HPDE6-E6E7 (cell line): ENCODE measurements at regions not wholly inside any gene's neighbourhood (a gene's known extent, or its start where the extent isn't known, plus 50 kb on each side); places are given as distances from the start of the nearest gene placed in this dataset.
"Not testable (repeated sequence)": the region's sequence is repeated elsewhere in the genome, so short reads cannot be mapped to it uniquely, and the experiment has no call there.

Source experiments
- DNase-seq: peaks from one replicate; pipeline ENCODE4 v3.0.0; 2011; ENCODE audit warnings: missing footprints; ENCODE audit errors: extremely low spot score

DNA sequence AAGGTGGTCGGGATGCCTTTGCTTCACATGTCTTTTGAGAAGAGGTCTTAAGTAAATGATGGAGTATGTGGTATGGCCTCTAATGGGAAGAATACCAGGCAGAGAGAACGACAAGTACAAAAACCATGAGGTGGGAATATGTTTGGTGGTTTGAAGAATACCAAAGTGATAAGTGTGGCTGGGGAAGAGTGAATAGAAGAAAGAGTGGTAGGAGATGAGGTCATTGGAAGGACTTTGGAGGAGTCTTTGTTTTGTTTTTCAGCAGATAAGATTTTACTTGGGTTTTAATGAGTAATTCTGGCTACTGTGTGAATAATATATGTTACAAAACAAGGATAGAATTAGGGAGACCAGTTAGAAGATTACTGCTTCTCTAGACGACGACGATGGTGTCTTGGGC is 515.4 kb downstream of the RAB38 start:
- no peak for DNase-seq

DNA sequence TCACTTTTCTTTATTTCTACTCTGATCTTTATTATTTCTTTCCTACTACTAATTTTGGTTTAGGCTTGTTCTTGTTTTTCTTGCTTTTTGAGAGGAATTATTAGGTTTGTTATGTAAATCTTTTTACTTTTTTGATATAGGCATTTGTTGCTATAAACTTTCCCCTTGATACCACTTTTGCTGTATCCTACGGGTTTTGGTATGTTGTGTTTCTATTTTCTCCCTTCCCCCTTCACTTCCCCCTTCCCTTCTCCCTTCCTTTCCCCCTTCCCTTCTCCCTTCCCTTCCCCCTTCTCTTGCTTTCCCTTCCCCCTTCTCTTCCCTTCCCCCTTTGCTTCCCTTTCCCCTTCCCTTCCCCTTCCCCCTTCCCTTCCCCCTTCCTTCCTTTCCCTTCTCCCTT is 529.6 kb downstream of the RAB38 start:
- DNase-seq: no peak

DNA sequence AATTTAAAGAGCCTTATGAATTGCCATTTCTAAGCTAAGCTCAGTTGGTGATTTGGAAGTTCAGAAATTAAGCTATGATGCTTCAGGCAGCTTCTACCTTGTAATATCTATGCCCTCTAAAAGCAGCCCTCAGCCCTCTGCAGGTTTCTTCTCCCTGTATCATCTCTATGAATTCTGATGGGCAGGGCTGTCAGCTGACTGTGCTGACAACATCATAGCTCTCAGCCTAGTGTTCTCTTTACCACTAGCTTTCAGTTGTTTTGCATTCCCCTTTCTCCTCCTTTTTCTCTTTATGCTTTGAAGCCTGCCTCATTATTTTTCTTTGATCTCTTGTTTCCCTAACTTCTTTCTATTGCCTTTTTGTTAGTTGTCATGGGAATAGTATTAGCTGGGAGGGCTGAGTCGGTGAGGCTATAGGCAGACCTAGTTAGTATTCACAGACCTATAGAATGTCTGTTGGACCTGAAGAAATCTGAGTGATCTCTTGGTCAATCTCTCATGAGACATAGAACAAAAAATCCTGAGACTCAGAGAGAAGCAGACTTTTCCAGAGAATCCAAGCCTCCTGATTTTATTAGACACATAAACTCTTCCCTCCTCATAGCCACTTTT is 535.4 kb downstream of the RAB38 start:
- no peak for DNase-seq

DNA sequence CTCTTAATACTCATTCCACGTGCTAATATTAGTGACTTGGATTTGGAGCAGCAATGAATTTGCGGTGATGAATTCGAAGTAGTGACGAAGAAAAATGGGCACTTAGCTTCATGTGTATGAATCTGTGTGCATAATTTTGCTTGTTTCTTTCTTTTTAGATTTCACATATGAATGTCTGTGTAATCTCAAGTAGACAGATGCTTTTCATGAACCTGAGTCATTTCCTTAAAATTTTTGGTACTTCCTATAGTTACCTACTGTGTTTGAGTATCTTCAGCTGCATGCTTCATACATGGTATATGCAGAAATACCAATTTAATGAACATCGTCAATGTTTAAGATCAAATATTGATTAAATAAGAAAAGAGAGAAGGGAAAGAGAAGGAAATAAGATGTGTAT is 540.2 kb downstream of the RAB38 start:
- no peak for DNase-seq

GRCh38 chr11:87634331-87634730 is 540.9 kb downstream of the RAB38 start:
- no peak for DNase-seq

DNA sequence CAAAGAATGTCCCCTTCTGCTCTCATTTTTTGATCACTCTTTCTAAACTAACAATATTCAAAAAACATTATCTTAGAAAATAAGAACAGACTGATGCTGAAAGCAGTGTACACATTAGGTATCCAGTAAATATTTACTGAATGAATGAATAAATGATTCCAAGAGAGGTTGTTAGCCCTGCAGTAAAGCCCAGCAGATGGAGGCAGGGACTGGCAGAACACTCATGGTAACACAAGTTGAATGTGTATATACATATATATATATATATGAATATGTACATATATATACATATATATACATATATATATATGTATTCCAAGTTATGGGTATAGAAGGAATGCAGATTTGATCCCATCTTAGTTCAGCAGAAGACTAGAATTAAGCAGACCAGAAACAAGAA is 546.3 kb downstream of the RAB38 start:
- DNase-seq: no peak

DNA sequence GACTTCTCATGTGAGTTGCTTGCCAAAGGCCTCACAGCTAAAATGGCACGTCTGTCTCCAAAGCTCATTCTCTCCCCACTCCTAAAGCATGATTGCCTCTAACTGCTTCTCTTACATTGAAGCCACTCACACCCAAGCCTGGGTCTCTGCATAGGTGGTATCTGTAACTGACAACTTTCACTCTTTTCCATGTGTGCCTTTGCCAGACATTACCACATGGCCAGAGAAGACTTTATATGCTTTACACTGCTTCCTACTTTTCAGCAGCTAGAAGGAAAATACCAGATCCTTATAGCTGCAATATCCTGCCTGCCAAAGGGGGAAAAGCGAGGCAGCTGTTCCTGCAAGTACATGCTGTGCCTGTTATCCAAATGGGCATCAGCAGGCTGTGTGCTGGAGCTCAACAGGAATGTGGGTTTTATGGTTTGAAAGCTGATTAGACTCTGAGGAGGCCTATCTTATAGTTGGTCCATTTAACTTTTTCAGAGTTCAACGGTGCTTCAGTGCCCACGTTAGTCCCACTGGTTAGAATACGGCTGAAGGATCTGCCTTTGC is 547.1 kb downstream of the RAB38 start:
- DNase-seq: no peak

- not testable (repeated sequence) for DNase-seq
These were observed 551.5 kb downstream of the RAB38 start for GRCh38 chr11:87623531-87624365.

GRCh38 chr11:87616511-87616910 is 558.7 kb downstream of the RAB38 start:
- DNase-seq: no peak

GRCh38 chr11:87604350-87604749 is 566.6 kb downstream of the TMEM135 start:
- peak; percentile 15 for DNase-seq

DNA sequence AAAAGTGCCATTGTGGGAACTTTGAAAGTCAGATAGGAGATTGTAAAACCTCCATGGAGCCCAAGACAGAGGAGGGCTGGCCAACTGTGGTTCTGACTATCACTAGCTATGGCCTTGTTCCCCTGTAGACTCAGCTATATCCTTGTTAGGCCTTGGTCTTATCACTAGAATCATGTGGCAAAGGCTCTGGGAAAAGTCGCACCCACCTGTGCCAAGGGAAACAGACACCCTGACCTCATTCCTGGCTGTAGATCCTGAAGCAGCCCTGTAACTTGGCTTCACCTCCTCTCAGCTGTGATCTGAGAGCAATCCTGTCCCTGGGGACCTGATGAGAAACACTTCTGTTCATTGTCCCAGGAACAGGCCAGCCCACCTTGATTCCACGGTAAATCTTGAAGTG is 566.2 kb downstream of the TMEM135 start:
- DNase-seq: no peak

- no peak for DNase-seq
These were observed 565.0 kb downstream of the TMEM135 start for GRCh38 chr11:87602776-87603175.

DNA sequence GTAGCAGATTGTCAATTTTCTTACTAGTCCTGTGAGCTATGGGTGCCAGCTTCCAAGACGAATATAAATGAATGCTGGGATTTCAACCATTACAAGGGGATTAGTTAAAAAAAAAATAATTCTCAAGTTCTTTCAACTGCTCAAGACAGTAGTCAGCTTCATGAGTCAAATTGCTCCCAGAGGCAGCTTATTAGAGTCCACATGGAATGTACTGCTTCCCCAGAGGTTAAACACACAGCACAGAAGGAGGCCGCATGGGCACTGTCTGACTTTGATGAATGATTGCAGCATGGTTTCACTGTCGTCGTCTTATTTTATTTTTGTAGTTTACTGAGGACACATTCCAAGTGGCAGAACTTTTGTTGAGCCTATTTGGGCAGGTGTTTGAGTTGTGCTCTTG is 563.2 kb downstream of the TMEM135 start:
- no peak for DNase-seq

GRCh38 chr11:87597725-87598124 is 560.0 kb downstream of the TMEM135 start:
- DNase-seq: no peak

DNA sequence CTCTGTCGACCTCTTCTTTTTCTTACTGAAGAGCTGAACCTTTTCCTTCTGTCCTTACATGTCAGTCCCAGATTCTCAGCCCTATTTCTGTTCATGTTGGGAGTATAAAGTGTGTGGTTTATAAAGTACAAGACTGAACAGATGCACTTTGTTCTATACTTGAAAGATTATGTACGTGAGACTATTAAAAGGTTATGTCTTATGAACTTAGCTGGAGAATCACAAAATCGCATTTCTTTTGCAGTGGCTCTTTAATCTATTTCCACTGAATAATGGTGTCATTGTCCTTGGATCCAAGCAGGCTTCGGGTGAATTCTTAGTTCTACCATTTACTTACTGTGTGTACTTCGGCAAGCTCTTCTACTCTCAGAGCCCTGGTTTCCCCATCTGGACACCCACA is 558.4 kb downstream of the TMEM135 start:
- no peak for DNase-seq

- no peak for DNase-seq
These were observed 551.3 kb downstream of the TMEM135 start for GRCh38 chr11:87589082-87589481.

- not testable (repeated sequence) for DNase-seq
These were observed 547.9 kb downstream of the TMEM135 start for GRCh38 chr11:87585613-87586012.

- DNase-seq: peak; percentile 56
These were observed 546.2 kb downstream of the TMEM135 start for GRCh38 chr11:87583931-87584330.

GRCh38 chr11:87575088-87575487 is 537.4 kb downstream of the TMEM135 start:
- no peak for DNase-seq

DNA sequence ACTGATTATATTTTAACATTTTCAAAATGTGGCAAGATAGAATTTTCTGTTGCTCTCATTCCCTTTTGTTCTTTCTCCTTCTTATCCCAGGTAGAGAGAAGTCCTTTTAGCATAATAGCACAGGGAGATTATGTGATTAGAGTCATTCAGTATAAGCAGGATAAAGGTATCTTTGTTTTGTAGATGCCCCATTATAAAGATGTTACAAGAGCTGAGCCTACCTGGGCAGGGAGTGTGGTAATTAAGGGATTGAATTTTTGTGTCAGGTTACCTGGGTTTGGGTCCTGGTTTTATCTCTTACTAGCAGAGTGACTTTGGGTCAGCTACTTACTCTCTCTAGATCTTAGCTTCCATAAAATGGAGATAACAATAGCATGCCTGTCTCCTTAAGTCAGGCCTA is 536.5 kb downstream of the TMEM135 start:
- DNase-seq: no peak

- no peak for DNase-seq
These were observed 536.0 kb downstream of the TMEM135 start for GRCh38 chr11:87573708-87574107.

GRCh38 chr11:87572881-87573280 is 535.1 kb downstream of the TMEM135 start:
- no peak for DNase-seq

- no peak for DNase-seq
These were observed 522.6 kb downstream of the TMEM135 start for GRCh38 chr11:87560352-87560751.
